ENCODE measurements at regions not wholly inside any gene's neighbourhood (a gene's known extent, or its start where the extent isn't known, plus 50 kb on each side); places are given as distances from the start of the nearest gene placed in this dataset.
A peak's percentile ranks its signal among the peaks of the same experiment; 100 is the strongest.

- H3K4me3 Mint-ChIP-seq = no peak overlapping the region
- no peak for DNase-seq
- no peaks in the 10 kb centered on the region for H3K4me1 Mint-ChIP-seq
- peaks cover 0 to 10% (median 2%) of the 10 kb centered on the region in 3 donors for H3K27me3 Mint-ChIP-seq (ENCODE audit: low read depth in 3 of 3)
- H3K27ac Mint-ChIP-seq = no peak overlapping the region
- H3K36me3 Mint-ChIP-seq = peaks cover 0 to 5% (median 0%) of the 10 kb centered on the region in 3 donors
- peaks cover 0 to 2% (median 0%) of the 10 kb centered on the region in 6 donors for H3K9me3 Mint-ChIP-seq
These were observed 133.6 kb upstream of the PLET1 start for GRCh38 chr11:112394304-112394703.

- H3K36me3 Mint-ChIP-seq = no peaks in the 10 kb centered on the region
- H3K4me3 Mint-ChIP-seq = no peak overlapping the region
- H3K9me3 Mint-ChIP-seq = no peaks in the 10 kb centered on the region
- no peaks in the 10 kb centered on the region for H3K4me1 Mint-ChIP-seq
- peaks cover 0 to 4% (median 1%) of the 10 kb centered on the region in 3 donors for H3K27me3 Mint-ChIP-seq (ENCODE audit: low read depth in 3 of 3)
- no peak overlapping the region for H3K27ac Mint-ChIP-seq
- no peak for DNase-seq
These were observed 135.4 kb upstream of the PLET1 start for GRCh38 chr11:112396076-112396475.

- DNase-seq = no peak
- H3K4me1 Mint-ChIP-seq = no peaks in the 10 kb centered on the region
- no peak overlapping the region for H3K27ac Mint-ChIP-seq
- H3K4me3 Mint-ChIP-seq = no peak overlapping the region
- no peaks in the 10 kb centered on the region for H3K36me3 Mint-ChIP-seq
- H3K9me3 Mint-ChIP-seq = no peaks in the 10 kb centered on the region
- peaks cover 0 to 2% (median 0%) of the 10 kb centered on the region in 3 donors for H3K27me3 Mint-ChIP-seq (ENCODE audit: low read depth in 3 of 3)
These were observed 138.3 kb upstream of the PLET1 start for GRCh38 chr11:112398798-112399478.

GRCh38 chr11:112400476-112401014 is 139.9 kb upstream of the PLET1 start:
- Mint-ChIP-seq H3K36me3 (no peaks in the 10 kb centered on the region), H3K4me3 (no peak overlapping the region), H3K27ac (no peak overlapping the region), H3K4me1 (no peaks in the 10 kb centered on the region), H3K9me3 (no peaks in the 10 kb centered on the region), H3K27me3 (ENCODE audit: low read depth in 3 of 3) (no peaks in the 10 kb centered on the region)
- DNase-seq = no peak

- Mint-ChIP-seq H3K9me3 (no peaks in the 10 kb centered on the region), H3K4me3 (no peak overlapping the region), H3K36me3 (no peaks in the 10 kb centered on the region), H3K4me1 (no peaks in the 10 kb centered on the region), H3K27ac (no peak overlapping the region), H3K27me3 (ENCODE audit: low read depth in 3 of 3) (no peaks in the 10 kb centered on the region)
- no peak for DNase-seq
These were observed 140.5 kb upstream of the PLET1 start for GRCh38 chr11:112401036-112401769.

DNA sequence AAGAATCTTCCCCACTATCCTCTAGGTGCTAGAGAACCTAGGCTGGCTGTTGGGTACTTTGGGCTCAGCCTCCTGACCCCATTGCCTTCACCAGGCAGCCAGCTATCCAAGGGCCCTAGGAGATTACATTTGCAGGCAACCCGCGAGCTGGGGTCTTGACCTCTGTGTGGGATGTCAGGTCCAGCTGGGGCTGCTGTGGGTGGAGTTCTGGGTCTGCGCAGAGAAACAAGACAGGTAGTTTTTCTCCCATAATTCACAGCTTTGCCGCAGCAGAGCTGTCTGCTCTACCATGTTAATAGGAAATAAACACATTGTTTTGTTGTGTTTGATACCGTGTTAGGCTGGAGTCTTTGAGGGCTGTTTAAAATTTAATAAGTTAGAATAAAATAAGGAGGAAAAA is 142.8 kb upstream of the PLET1 start:
- Mint-ChIP-seq H3K36me3 (no peaks in the 10 kb centered on the region), H3K27ac (no peak overlapping the region), H3K9me3 (no peaks in the 10 kb centered on the region), H3K27me3 (ENCODE audit: low read depth in 3 of 3) (peaks cover 0 to 2% (median 2%) of the 10 kb centered on the region in 3 donors), H3K4me1 (no peaks in the 10 kb centered on the region), H3K4me3 (no peak overlapping the region)
- DNase-seq = no peak

DNA sequence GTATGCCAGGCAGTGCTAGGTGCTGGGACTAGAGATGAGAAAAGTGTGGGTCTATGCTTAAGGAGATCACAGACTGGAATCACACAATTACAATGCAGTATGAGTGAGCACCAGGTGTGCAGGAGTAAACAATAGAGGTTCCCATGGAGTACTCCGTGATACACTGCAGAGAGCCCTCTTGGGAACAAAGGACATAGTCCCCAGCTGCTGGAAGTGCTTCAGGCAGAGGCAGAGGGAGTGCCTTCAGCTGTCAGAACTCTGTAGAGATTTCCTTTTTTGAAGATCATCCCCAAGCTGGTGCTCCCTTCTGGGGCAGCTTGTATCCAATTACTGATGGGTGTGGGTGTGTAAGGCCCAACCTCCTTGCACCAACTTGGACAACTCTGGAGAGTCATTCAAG is 143.5 kb upstream of the PLET1 start:
- H3K4me3 Mint-ChIP-seq = no peak overlapping the region
- no peak overlapping the region for H3K27ac Mint-ChIP-seq
- no peak for DNase-seq
- H3K36me3 Mint-ChIP-seq = no peaks in the 10 kb centered on the region
- H3K27me3 Mint-ChIP-seq (ENCODE audit: low read depth in 3 of 3) = peaks cover 0 to 2% (median 2%) of the 10 kb centered on the region in 3 donors
- no peaks in the 10 kb centered on the region for H3K4me1 Mint-ChIP-seq
- no peaks in the 10 kb centered on the region for H3K9me3 Mint-ChIP-seq

DNA sequence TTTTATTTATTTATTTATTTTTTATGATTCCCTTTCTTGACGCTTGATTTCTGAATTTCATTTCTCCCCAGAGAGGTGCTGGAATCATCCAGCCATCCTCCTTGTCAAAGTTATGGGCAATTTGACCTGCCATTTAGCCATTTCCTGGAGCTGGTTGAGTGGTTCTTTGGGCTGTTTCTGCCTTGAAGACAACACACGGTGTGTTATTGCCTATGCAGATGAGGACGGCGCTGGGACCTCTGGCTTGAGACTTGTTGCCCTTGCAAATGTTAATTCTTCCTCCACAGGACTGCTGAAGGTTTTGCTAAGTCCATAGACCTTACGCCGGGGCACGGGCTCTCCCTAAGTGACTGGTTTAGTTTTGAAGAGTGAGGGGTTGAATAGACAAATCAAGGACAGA is 147.9 kb upstream of the PLET1 start:
- Mint-ChIP-seq H3K27me3 (ENCODE audit: low read depth in 3 of 3) (peaks cover 3 to 6% (median 5%) of the 10 kb centered on the region in 3 donors), H3K36me3 (peaks cover 0 to 9% (median 5%) of the 10 kb centered on the region in 3 donors), H3K9me3 (peaks cover 0 to 10% (median 0%) of the 10 kb centered on the region in 6 donors), H3K27ac (no peak overlapping the region), H3K4me3 (no peak overlapping the region), H3K4me1 (no peaks in the 10 kb centered on the region)
- DNase-seq = no peak

DNA sequence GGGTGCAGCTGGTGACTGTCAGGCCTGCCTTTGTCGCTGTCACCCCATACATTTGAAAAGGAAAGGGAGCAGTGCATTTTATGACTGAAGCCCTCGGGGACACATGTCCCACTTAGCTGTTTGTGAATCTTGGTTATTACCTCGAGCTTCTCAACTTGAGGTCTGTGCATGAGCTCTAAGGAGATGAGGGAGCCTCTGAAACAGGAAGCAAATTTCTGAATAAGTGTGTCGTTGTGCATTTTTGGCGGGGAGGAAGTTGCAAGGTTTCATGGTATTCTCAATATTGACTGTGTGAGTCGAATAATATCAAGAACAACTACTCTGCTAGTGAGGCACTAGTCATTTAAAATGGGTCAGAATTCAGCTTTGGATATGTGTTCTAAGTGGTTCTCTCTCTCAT is 149.7 kb upstream of the PLET1 start:
- no peak overlapping the region for H3K27ac Mint-ChIP-seq
- no peak overlapping the region for H3K4me3 Mint-ChIP-seq
- H3K36me3 Mint-ChIP-seq = peaks cover 0 to 9% (median 5%) of the 10 kb centered on the region in 3 donors
- no peaks in the 10 kb centered on the region for H3K4me1 Mint-ChIP-seq
- no peak for DNase-seq
- peaks cover 0 to 22% (median 0%) of the 10 kb centered on the region in 6 donors for H3K9me3 Mint-ChIP-seq
- peaks cover 3 to 9% (median 7%) of the 10 kb centered on the region in 3 donors for H3K27me3 Mint-ChIP-seq (ENCODE audit: low read depth in 3 of 3)

DNA sequence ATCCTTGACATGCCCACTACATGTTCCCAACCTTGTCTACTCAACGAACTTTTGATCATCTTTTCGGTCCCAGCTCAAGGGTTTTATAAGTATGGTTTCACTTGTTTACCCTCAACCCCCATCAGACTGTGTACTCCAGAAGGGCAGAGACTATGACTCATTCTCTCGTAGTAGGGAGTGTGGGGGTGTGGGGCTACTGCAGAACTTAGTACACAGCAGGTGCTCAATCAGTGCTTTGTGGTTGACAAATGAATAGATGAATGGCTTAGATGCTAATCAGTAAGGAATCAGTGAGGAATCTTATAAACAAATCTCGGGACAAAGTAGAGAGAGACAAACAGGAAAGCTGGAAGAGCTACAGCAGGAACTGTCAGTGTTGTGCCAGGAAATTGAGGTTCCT is 151.7 kb upstream of the PLET1 start:
- no peak overlapping the region for H3K4me3 Mint-ChIP-seq
- H3K27me3 Mint-ChIP-seq (ENCODE audit: low read depth in 3 of 3) = peaks cover 11 to 12% (median 11%) of the 10 kb centered on the region in 3 donors
- no peak overlapping the region for H3K27ac Mint-ChIP-seq
- H3K36me3 Mint-ChIP-seq = peaks cover 0 to 9% (median 5%) of the 10 kb centered on the region in 3 donors
- DNase-seq = no peak
- H3K9me3 Mint-ChIP-seq = peaks cover 0 to 22% (median 0%) of the 10 kb centered on the region in 6 donors
- H3K4me1 Mint-ChIP-seq = no peaks in the 10 kb centered on the region

DNA sequence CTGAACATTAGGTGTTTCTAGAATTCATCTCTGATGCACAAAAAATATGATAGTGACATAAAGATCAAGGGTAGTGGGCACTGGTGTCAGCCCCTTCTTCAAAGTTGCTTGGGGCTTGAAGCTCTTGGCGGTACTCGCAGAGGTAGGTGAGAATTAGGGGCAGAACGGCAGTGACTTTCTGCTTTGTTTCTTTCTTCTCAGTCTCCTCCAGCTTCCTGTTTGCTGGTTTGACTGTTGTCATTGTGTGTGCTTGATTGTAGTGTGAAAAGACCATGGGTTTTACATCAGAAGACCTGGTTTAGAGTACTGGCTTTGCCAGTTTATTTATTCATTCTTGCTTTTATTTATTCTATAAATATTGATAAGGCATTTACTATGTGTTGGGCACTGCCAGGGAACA is 156.7 kb upstream of the PLET1 start:
- H3K27ac Mint-ChIP-seq = no peak overlapping the region
- peaks cover 8 to 12% (median 10%) of the 10 kb centered on the region in 3 donors for H3K27me3 Mint-ChIP-seq (ENCODE audit: low read depth in 3 of 3)
- H3K4me1 Mint-ChIP-seq = no peaks in the 10 kb centered on the region
- DNase-seq = no peak
- H3K9me3 Mint-ChIP-seq = peaks cover 0 to 18% (median 0%) of the 10 kb centered on the region in 6 donors
- peak overlapping the region in 1 of 5 donors; percentile 52 for H3K4me3 Mint-ChIP-seq
- H3K36me3 Mint-ChIP-seq = peaks cover 0 to 3% (median 0%) of the 10 kb centered on the region in 3 donors

DNA sequence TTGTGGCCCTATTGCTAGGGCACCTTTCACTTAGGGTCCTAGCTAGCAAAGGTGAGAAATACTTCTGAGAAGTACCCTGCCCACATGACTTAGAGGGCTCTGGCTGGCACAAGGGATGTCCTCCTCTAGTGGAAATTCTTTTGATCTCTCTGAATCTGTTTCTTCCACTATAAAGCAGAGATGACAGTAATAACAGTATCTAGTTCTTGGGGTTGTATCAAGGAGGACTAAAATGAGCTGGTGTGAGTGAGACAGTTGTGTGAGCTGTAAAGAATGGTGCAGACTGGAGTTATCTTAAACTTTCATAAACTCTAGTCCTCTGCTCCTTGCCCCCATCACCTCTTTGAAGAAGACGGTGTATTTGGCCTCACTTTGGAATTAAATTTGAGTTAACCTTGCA is 157.8 kb upstream of the PLET1 start:
- no peak overlapping the region for H3K27ac Mint-ChIP-seq

GRCh38 chr11:112421879-112422278 is 161.2 kb upstream of the PLET1 start:
- no peak for DNase-seq
- H3K4me3 Mint-ChIP-seq = no peak overlapping the region
- H3K9me3 Mint-ChIP-seq = no peaks in the 10 kb centered on the region
- H3K36me3 Mint-ChIP-seq = no peaks in the 10 kb centered on the region
- peaks cover 0 to 6% (median 2%) of the 10 kb centered on the region in 3 donors for H3K27me3 Mint-ChIP-seq (ENCODE audit: low read depth in 3 of 3)
- no peaks in the 10 kb centered on the region for H3K4me1 Mint-ChIP-seq
- no peak overlapping the region for H3K27ac Mint-ChIP-seq

More for the DNA sequence above, 157.8 kb upstream of the PLET1 start:
- H3K27me3 Mint-ChIP-seq (ENCODE audit: low read depth in 3 of 3) = peaks cover 7 to 15% (median 9%) of the 10 kb centered on the region in 3 donors
- H3K4me3 Mint-ChIP-seq = no peak overlapping the region
- no peak for DNase-seq
- H3K9me3 Mint-ChIP-seq = peaks cover 0 to 12% (median 0%) of the 10 kb centered on the region in 6 donors
- no peaks in the 10 kb centered on the region for H3K36me3 Mint-ChIP-seq
- no peaks in the 10 kb centered on the region for H3K4me1 Mint-ChIP-seq

- no peaks in the 10 kb centered on the region for H3K36me3 Mint-ChIP-seq
- peaks cover 0 to 8% (median 0%) of the 10 kb centered on the region in 3 donors for H3K27me3 Mint-ChIP-seq (ENCODE audit: low read depth in 3 of 3)
- no peaks in the 10 kb centered on the region for H3K4me1 Mint-ChIP-seq
- H3K9me3 Mint-ChIP-seq = peaks cover 0 to 4% (median under 1%) of the 10 kb centered on the region in 6 donors
- H3K27ac Mint-ChIP-seq = no peak overlapping the region
- H3K4me3 Mint-ChIP-seq = no peak overlapping the region
- DNase-seq = no peak
These were observed 164.5 kb upstream of the PLET1 start for GRCh38 chr11:112425121-112425520.
